ENCODE measurements at regions not wholly inside any gene's neighbourhood (a gene's known extent, or its start where the extent isn't known, plus 50 kb on each side); places are given as distances from the start of the nearest gene placed in this dataset.

- no peaks in the 10 kb centered on the region for H3K9me3 ChIP-seq (ENCODE audit: control insufficient read depth, insufficient read depth, low read depth, low read length)
- no peak overlapping the region for H3K4me3 ChIP-seq (ENCODE audit: low read depth, low read length)
- H3K27me3 ChIP-seq (ENCODE audit: control insufficient read depth, insufficient read depth, low read length) = no peaks in the 10 kb centered on the region
- H3K4me1 ChIP-seq (ENCODE audit: control insufficient read depth, insufficient read depth, low read length) = peaks cover 20% of the 10 kb centered on the region
- no peak overlapping the region for H3K9ac ChIP-seq (ENCODE audit: low read length)
- H3K27ac ChIP-seq (ENCODE audit: low read depth, low read length) = no peak overlapping the region
- no peaks in the 10 kb centered on the region for H3K36me3 ChIP-seq (ENCODE audit: control insufficient read depth, insufficient read depth, low read length)
Observed at GRCh38 chr2:104707056-104707455, 146.9 kb upstream of the POU3F3 start.

- H3K9ac ChIP-seq (ENCODE audit: low read length) = no peak overlapping the region
- H3K4me3 ChIP-seq (ENCODE audit: low read depth, low read length) = no peak overlapping the region
- peaks cover 9% of the 10 kb centered on the region for H3K4me1 ChIP-seq (ENCODE audit: control insufficient read depth, insufficient read depth, low read length)
- no peaks in the 10 kb centered on the region for H3K36me3 ChIP-seq (ENCODE audit: control insufficient read depth, insufficient read depth, low read length)
- no peak overlapping the region for H3K27ac ChIP-seq (ENCODE audit: low read depth, low read length)
- no peaks in the 10 kb centered on the region for H3K9me3 ChIP-seq (ENCODE audit: control insufficient read depth, insufficient read depth, low read depth, low read length)
- no peaks in the 10 kb centered on the region for H3K27me3 ChIP-seq (ENCODE audit: control insufficient read depth, insufficient read depth, low read length)
Observed at GRCh38 chr2:104708967-104709366, 144.9 kb upstream of the POU3F3 start.

- H3K27ac ChIP-seq (ENCODE audit: low read depth, low read length) = no peak overlapping the region
- H3K4me1 ChIP-seq (ENCODE audit: control insufficient read depth, insufficient read depth, low read length) = no peaks in the 10 kb centered on the region
- no peak overlapping the region for H3K4me3 ChIP-seq (ENCODE audit: low read depth, low read length)
- no peak overlapping the region for H3K9ac ChIP-seq (ENCODE audit: low read length)
- no peaks in the 10 kb centered on the region for H3K9me3 ChIP-seq (ENCODE audit: control insufficient read depth, insufficient read depth, low read depth, low read length)
- H3K27me3 ChIP-seq (ENCODE audit: control insufficient read depth, insufficient read depth, low read length) = no peaks in the 10 kb centered on the region
- no peaks in the 10 kb centered on the region for H3K36me3 ChIP-seq (ENCODE audit: control insufficient read depth, insufficient read depth, low read length)
Observed at GRCh38 chr2:104716061-104716460, 137.9 kb upstream of the POU3F3 start.

GRCh38 chr2:104733226-104733943 lies 120.5 kb upstream of the POU3F3 start:
- no peaks in the 10 kb centered on the region for H3K36me3 ChIP-seq (ENCODE audit: control insufficient read depth, insufficient read depth, low read length)
- H3K9me3 ChIP-seq (ENCODE audit: control insufficient read depth, insufficient read depth, low read depth, low read length) = peaks cover 4% of the 10 kb centered on the region
- H3K27me3 ChIP-seq (ENCODE audit: control insufficient read depth, insufficient read depth, low read length) = no peaks in the 10 kb centered on the region
- H3K9ac ChIP-seq (ENCODE audit: low read length) = no peak overlapping the region
- H3K4me1 ChIP-seq (ENCODE audit: control insufficient read depth, insufficient read depth, low read length) = no peaks in the 10 kb centered on the region
- no peak overlapping the region for H3K27ac ChIP-seq (ENCODE audit: low read depth, low read length)
- H3K4me3 ChIP-seq (ENCODE audit: low read depth, low read length) = no peak overlapping the region

- Histone ChIP-seq H3K9ac (ENCODE audit: low read length) (no peak overlapping the region), H3K36me3 (ENCODE audit: control insufficient read depth, insufficient read depth, low read length) (no peaks in the 10 kb centered on the region), H3K27ac (ENCODE audit: low read depth, low read length) (no peak overlapping the region), H3K27me3 (ENCODE audit: control insufficient read depth, insufficient read depth, low read length) (no peaks in the 10 kb centered on the region), H3K4me1 (ENCODE audit: control insufficient read depth, insufficient read depth, low read length) (no peaks in the 10 kb centered on the region), H3K9me3 (ENCODE audit: control insufficient read depth, insufficient read depth, low read depth, low read length) (peaks cover 4% of the 10 kb centered on the region), H3K4me3 (ENCODE audit: low read depth, low read length) (no peak overlapping the region)
Observed at GRCh38 chr2:104734937-104735586, 118.9 kb upstream of the POU3F3 start.

- H3K9ac ChIP-seq (ENCODE audit: low read length) = no peak overlapping the region
- H3K27ac ChIP-seq (ENCODE audit: low read depth, low read length) = no peak overlapping the region
- no peaks in the 10 kb centered on the region for H3K9me3 ChIP-seq (ENCODE audit: control insufficient read depth, insufficient read depth, low read depth, low read length)
- no peaks in the 10 kb centered on the region for H3K4me1 ChIP-seq (ENCODE audit: control insufficient read depth, insufficient read depth, low read length)
- no peak overlapping the region for H3K4me3 ChIP-seq (ENCODE audit: low read depth, low read length)
- no peaks in the 10 kb centered on the region for H3K36me3 ChIP-seq (ENCODE audit: control insufficient read depth, insufficient read depth, low read length)
- H3K27me3 ChIP-seq (ENCODE audit: control insufficient read depth, insufficient read depth, low read length) = no peaks in the 10 kb centered on the region
Observed at GRCh38 chr2:104736026-104736425, 117.9 kb upstream of the POU3F3 start.

GRCh38 chr2:104741860-104742259 lies 112.1 kb upstream of the POU3F3 start:
- H3K4me1 ChIP-seq (ENCODE audit: control insufficient read depth, insufficient read depth, low read length) = no peaks in the 10 kb centered on the region
- H3K27ac ChIP-seq (ENCODE audit: low read depth, low read length) = no peak overlapping the region
- no peaks in the 10 kb centered on the region for H3K36me3 ChIP-seq (ENCODE audit: control insufficient read depth, insufficient read depth, low read length)
- no peak overlapping the region for H3K4me3 ChIP-seq (ENCODE audit: low read depth, low read length)
- H3K27me3 ChIP-seq (ENCODE audit: control insufficient read depth, insufficient read depth, low read length) = peaks cover 4% of the 10 kb centered on the region; the same call in 1 of the 2 replicates
- H3K9ac ChIP-seq (ENCODE audit: low read length) = no peak overlapping the region
- no peaks in the 10 kb centered on the region for H3K9me3 ChIP-seq (ENCODE audit: control insufficient read depth, insufficient read depth, low read depth, low read length)

- H3K9me3 ChIP-seq (ENCODE audit: control insufficient read depth, insufficient read depth, low read depth, low read length) = no peaks in the 10 kb centered on the region
- H3K4me1 ChIP-seq (ENCODE audit: control insufficient read depth, insufficient read depth, low read length) = 0 out of 2 replicates have a peak, but pooled peaks cover under 1% of the 10 kb centered on the region
- no peak overlapping the region for H3K27ac ChIP-seq (ENCODE audit: low read depth, low read length)
- no peak overlapping the region for H3K4me3 ChIP-seq (ENCODE audit: low read depth, low read length)
- no peaks in the 10 kb centered on the region for H3K36me3 ChIP-seq (ENCODE audit: control insufficient read depth, insufficient read depth, low read length)
- H3K27me3 ChIP-seq (ENCODE audit: control insufficient read depth, insufficient read depth, low read length) = peaks cover 4% of the 10 kb centered on the region; the same call in 1 of the 2 replicates
- H3K9ac ChIP-seq (ENCODE audit: low read length) = no peak overlapping the region
Observed at GRCh38 chr2:104744537-104744936, 109.4 kb upstream of the POU3F3 start.

GRCh38 chr2:104745846-104746245 lies 108.1 kb upstream of the POU3F3 start:
- H3K27ac ChIP-seq (ENCODE audit: low read depth, low read length) = no peak overlapping the region
- H3K4me3 ChIP-seq (ENCODE audit: low read depth, low read length) = no peak overlapping the region
- no peaks in the 10 kb centered on the region for H3K9me3 ChIP-seq (ENCODE audit: control insufficient read depth, insufficient read depth, low read depth, low read length)
- H3K9ac ChIP-seq (ENCODE audit: low read length) = no peak overlapping the region
- peaks cover 4% of the 10 kb centered on the region; the same call in 1 of the 2 replicates for H3K27me3 ChIP-seq (ENCODE audit: control insufficient read depth, insufficient read depth, low read length)
- H3K4me1 ChIP-seq (ENCODE audit: control insufficient read depth, insufficient read depth, low read length) = 0 out of 2 replicates have a peak, but pooled peaks cover 2% of the 10 kb centered on the region
- no peaks in the 10 kb centered on the region for H3K36me3 ChIP-seq (ENCODE audit: control insufficient read depth, insufficient read depth, low read length)

GRCh38 chr2:104746299-104746698 lies 107.6 kb upstream of the POU3F3 start:
- Histone ChIP-seq H3K4me1 (ENCODE audit: control insufficient read depth, insufficient read depth, low read length) (0 out of 2 replicates have a peak, but pooled peaks cover 2% of the 10 kb centered on the region), H3K4me3 (ENCODE audit: low read depth, low read length) (no peak overlapping the region), H3K9me3 (ENCODE audit: control insufficient read depth, insufficient read depth, low read depth, low read length) (no peaks in the 10 kb centered on the region), H3K9ac (ENCODE audit: low read length) (no peak overlapping the region), H3K27me3 (ENCODE audit: control insufficient read depth, insufficient read depth, low read length) (peaks cover 4% of the 10 kb centered on the region; the same call in 1 of the 2 replicates), H3K36me3 (ENCODE audit: control insufficient read depth, insufficient read depth, low read length) (no peaks in the 10 kb centered on the region), H3K27ac (ENCODE audit: low read depth, low read length) (no peak overlapping the region)

- 0 out of 2 replicates have a peak, but pooled peaks cover 2% of the 10 kb centered on the region for H3K4me1 ChIP-seq (ENCODE audit: control insufficient read depth, insufficient read depth, low read length)
- H3K36me3 ChIP-seq (ENCODE audit: control insufficient read depth, insufficient read depth, low read length) = no peaks in the 10 kb centered on the region
- peaks cover 2% of the 10 kb centered on the region; the same call in 1 of the 2 replicates for H3K27me3 ChIP-seq (ENCODE audit: control insufficient read depth, insufficient read depth, low read length)
- no peak overlapping the region for H3K9ac ChIP-seq (ENCODE audit: low read length)
- no peaks in the 10 kb centered on the region for H3K9me3 ChIP-seq (ENCODE audit: control insufficient read depth, insufficient read depth, low read depth, low read length)
- no peak overlapping the region for H3K27ac ChIP-seq (ENCODE audit: low read depth, low read length)
- H3K4me3 ChIP-seq (ENCODE audit: low read depth, low read length) = no peak overlapping the region
Observed at GRCh38 chr2:104746858-104747257, 107.1 kb upstream of the POU3F3 start.

Measured in HUES6 (cell line).